UCSD-AML1 (cell line): ENCODE measurements at regions not wholly inside any gene's neighbourhood (a gene's known extent, or its start where the extent isn't known, plus 50 kb on each side); places are given as distances from the start of the nearest gene placed in this dataset.
"Not testable (repeated sequence)": the region's sequence is repeated elsewhere in the genome, so short reads cannot be mapped to it uniquely, and the experiment has no call there.

Source experiments
- DNase-seq: peaks from one replicate; lab custom pipeline; 2025; ENCODE audit not compliant: unreplicated experiment; lab: John Stamatoyannopoulos, UW

DNA sequence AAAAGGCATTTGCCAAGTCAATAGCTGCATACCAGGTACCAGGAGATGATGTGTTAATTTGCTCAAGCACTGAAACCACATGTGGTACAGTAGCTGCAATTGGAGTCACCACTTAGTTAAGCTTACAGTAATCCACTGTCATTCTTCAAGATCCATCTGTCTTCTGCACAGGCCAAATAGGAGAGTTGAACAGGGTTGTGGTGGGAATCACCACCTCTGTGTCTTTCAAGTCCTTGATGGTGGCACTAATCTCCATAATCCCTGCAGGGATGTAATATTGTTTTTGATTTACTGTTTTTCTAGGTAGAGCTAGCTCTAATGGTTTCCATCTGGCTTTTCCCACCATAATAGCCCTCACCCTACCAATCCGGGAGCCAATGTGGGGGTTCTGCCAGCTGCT lies 91.9 kb downstream of the FCRL5 start:
- no peak for DNase-seq

- DNase-seq: no peak
These were observed 95.0 kb downstream of the FCRL5 start for GRCh38 chr1:157457279-157457678.

GRCh38 chr1:157455318-157455717 lies 97.0 kb downstream of the FCRL5 start:
- no peak for DNase-seq

DNA sequence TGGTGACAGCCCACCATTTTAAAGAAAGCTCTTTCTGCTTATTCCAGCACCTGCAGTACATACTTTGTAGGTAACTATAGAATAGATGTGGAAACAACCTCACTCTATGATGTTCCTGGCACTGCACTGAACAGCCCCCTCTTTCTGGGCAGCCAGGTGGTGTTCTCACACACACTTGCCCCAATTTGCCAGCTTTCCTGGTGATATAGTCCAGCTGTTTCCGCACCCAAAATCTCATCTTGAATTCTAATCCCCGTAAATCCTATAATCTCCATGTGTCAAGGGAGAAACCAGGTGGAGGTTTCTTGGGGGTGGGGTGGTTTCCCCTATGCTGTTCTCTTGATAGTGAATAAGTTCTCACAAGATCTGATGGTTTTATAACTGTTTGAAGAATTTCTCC lies 102.2 kb downstream of the FCRL5 start:
- DNase-seq: no peak

- DNase-seq: no peak
These were observed 103.7 kb downstream of the FCRL5 start for GRCh38 chr1:157448636-157449035.

GRCh38 chr1:157446356-157446755 lies 106.0 kb downstream of the FCRL5 start:
- not testable (repeated sequence) for DNase-seq

GRCh38 chr1:157445616-157446140 lies 106.6 kb downstream of the FCRL5 start:
- DNase-seq: not testable (repeated sequence)

- DNase-seq: no peak
These were observed 110.2 kb downstream of the FCRL5 start for GRCh38 chr1:157442065-157442464.

DNA sequence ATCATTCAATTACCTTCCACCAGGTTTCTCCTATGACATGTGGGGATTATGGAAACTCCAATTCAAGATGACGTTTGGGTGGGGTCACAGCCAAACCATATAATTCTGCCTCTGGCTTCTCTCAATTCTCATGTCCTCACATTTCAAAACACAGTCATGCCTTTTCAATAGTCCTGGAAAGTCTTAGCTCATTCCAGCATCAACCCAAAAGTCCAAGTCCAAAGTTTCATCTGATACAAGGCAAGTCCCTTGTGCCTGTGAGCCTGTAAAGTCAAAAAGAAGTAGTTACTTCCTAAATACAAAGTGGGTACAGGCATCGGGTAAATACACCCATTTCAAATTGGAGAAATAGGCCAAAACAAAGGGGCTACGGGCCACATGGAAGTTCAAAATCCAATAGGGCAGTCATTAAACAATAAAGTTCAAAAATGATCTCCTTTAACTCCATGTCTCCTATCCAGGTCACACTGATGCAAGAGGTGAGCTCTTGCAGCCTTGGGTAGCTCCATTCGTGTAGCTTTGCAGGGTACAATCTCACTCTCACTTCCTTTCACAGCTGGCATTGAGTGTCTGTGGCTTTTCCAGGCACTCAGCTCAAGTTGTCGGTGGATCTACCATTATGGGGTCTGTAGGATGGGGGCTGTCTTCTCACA lies 112.9 kb downstream of the FCRL5 start:
- no peak for DNase-seq

DNA sequence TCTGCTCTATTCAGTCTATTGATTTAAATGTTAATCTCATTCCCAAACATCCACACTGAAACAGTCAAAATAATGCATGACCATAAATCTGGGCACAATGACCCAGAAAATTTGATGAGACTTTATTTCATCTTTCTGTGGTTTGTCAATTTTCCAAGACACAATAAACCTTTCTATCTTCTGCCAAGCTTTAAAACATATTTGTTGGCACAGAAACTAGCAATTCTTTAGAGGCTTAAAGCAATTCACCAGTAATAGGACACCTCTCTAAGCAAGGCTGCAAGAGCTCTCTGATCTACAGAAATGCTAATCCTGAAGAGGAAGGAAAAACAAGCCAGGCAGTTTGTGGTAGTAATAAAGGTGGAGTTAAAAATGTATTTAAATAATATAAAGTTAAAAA lies 113.7 kb downstream of the FCRL5 start:
- no peak for DNase-seq

- DNase-seq: no peak
These were observed 114.2 kb downstream of the FCRL5 start for GRCh38 chr1:157438146-157438545.

GRCh38 chr1:157437296-157437695 lies 115.0 kb downstream of the FCRL5 start:
- no peak for DNase-seq

DNA sequence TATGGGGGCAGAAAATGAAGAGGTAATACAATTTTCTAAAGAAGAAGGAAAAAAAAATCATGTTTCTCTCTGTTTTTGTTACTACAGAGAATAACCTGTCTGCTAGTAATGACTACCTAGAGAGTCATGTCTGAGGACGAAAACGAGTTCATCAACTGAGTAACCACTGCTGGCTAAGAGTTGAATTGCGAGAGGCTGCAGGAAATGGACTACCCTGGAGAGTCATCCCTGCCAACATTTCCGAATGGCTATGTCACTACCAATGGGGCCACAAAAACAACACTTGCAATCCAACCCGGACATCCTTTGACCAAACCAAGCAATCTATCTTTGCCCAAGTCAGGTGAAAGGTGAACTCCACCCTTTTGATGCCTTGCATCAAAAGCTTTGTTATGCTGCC lies 120.6 kb downstream of the FCRL5 start:
- DNase-seq: no peak

DNA sequence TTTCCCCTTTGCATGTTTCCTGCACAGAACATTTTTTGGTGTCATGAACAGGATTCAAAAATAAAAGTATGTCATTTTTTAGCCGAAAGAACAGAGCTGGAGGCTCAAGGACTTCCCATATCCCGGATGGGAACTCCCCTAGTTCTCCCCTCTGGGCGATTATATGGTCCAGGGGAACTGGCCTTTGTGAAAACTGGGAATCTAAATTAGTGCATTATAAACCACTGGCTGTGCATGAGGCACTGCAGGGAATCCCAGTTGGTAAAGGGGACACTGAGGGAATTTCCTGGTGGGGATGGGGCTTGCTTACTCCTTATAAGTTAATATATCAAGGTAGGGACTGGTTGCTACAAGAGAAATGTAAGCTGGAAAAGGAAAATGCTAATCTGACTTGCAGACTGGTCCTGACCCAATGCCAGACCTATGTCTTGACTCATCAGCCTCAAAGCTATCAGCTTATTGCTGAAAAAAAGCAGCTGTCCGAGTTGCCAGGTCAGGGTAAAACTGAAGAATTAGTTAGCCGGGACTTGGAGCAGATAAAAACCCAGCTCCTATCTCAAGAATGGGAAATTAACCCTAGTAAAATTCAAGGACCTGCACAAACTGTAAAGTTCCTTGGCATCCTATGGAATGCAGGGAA lies 122.6 kb downstream of the FCRL5 start:
- no peak for DNase-seq

- DNase-seq: not testable (repeated sequence)
These were observed 128.6 kb downstream of the FCRL5 start for GRCh38 chr1:157423764-157424163.

- no peak for DNase-seq
These were observed 132.3 kb downstream of the FCRL5 start for GRCh38 chr1:157419845-157420542.

- no peak for DNase-seq
These were observed 133.7 kb downstream of the FCRL5 start for GRCh38 chr1:157418659-157419058.

GRCh38 chr1:157418231-157418630 lies 134.1 kb downstream of the FCRL5 start:
- DNase-seq: no peak

GRCh38 chr1:157415661-157416060 lies 136.7 kb downstream of the FCRL5 start:
- no peak for DNase-seq

- DNase-seq: no peak
These were observed 140.0 kb downstream of the FCRL5 start for GRCh38 chr1:157412308-157412707.

DNA sequence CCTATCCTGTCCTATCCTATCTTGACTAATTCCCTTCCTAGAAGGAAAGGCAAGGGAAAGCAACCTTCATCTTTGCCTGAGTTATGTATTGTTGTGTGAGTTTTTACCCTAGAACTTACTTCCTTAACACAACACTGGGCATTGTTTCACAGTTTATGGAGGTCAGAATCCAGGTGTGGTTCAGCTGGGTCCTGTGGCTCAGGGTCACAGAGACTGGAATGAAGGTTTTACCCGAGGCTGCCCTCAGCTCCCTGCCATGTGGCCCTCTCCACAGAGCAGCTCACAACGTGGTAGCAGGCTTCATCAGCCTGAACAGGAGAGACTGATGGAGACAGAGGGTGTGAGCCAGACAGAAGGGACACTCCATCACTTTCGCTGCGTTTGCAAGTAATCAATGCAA lies 140.5 kb downstream of the FCRL5 start:
- no peak for DNase-seq

- DNase-seq: no peak
These were observed 141.3 kb downstream of the FCRL5 start for GRCh38 chr1:157411064-157411463.
